GM10266 (cell line): ENCODE measurements at regions not wholly inside any gene's neighbourhood (a gene's known extent, or its start where the extent isn't known, plus 50 kb on each side); places are given as distances from the start of the nearest gene placed in this dataset.

ENCODE experiments used
- DNase-seq: peaks from one replicate; pipeline ENCODE4 v3.0.0; 2012; ENCODE audit errors: extremely low spot score
- CTCF ChIP-seq: IDR thresholded peaks from 2 replicates; pipeline ENCODE4 v1.5.1; 2012; ENCODE audit warnings: mild to moderate bottlenecking, low read depth; ENCODE audit not compliant: control insufficient read depth, insufficient read depth; ENCODE audit errors: missing control alignments

GRCh38 chr5:152503206-152503605 is 98.1 kb upstream of the NMUR2 start:
- TF ChIP-seq CTCF: no peak
- DNase-seq: no peak

DNA sequence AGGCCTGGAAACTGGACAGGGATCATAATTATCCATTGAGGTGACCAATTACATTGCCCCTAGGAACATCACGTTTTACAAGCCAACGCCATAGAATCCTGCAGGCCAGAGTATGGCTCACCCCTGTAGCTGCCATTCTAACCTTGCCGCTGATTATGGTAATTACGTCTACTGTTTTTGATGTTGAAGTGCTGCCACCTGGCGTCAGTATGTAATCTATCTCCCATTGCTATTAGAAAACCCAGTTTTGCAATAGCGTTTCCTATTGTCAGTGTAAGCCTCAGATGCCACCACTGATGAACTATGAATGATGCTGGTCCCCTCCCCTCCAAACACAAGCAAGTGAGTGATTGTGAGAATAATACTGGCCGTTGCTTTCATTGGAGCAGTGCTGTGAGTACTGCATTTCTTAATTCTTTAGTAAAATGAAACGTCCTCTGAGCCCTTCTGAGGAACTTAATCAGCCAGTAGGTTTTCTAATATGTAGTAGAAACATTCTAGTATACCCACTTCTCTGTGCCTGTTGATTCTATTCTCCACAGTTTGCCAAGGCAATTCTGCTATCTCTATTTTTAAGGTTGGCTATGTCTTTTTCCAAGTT is 100.5 kb upstream of the NMUR2 start:
- peak; percentile 14 for DNase-seq
- TF ChIP-seq CTCF: peak; percentile 65

GRCh38 chr5:152511120-152511519 is 106.0 kb upstream of the NMUR2 start:
- DNase-seq: no peak
- TF ChIP-seq CTCF: no peak

- no peak for DNase-seq
- TF ChIP-seq CTCF: no peak
Measured at GRCh38 chr5:152511531-152512132, 106.6 kb upstream of the NMUR2 start.

GRCh38 chr5:152514827-152515397 is 109.8 kb upstream of the NMUR2 start:
- no peak for DNase-seq
- peak; percentile 15 for TF ChIP-seq CTCF

DNA sequence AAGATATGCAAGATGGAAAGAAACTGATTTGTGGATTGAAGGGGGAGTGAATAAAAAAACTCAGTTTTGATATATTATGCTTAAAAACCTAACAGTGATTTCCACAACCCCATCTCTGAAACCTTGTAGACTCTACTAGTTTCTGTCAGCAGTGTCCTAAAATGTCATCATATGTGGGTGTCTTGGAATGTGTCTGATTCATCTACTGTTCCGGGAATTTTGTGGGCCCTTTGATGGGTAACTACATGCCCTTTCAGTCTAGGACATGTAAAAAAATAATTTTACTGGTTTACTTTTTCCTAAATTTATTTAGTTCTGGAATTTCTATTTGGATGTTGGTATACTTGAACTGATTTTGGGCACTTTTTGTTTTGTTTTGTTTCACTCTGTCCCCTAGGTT is 118.9 kb upstream of the NMUR2 start:
- TF ChIP-seq CTCF: no peak
- DNase-seq: no peak

- DNase-seq: peak; percentile 9
- TF ChIP-seq CTCF: no peak
Measured at GRCh38 chr5:152527358-152528052, 122.4 kb upstream of the NMUR2 start.
